Endometrium (tissue), 2 donors: ENCODE measurements at regions not wholly inside any gene's neighbourhood (a gene's known extent, or its start where the extent isn't known, plus 50 kb on each side); places are given as distances from the start of the nearest gene placed in this dataset.

ENCODE experiments used
- FAIRE-seq: peaks from 2 replicates; lab custom pipeline; 2012; peaks lifted over from hg19 to GRCh38; lab: Jason Lieb, UNC
- donor health status: control.
- donor health status: control.

DNA sequence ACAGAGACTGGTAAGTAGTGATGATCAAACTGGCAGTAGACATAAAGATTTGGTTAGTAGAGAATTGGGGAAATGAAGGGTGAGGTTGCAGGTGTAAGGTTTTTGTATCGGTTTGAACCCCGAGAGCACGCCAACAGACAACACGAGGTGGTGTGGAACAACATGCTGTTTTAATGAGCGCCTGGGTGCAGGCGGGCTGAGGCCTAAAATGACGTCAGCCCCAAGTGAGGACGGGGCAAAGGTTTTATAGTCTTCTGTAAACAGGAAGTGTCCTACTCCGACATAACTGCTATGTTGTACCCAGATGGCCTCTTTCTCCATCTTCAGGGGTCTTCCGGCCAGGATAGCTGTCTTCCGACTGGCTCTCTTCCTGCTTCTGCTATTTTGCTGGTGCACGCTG lies 178.8 kb downstream of the HHIPL2 start:
- no peak for FAIRE-seq

DNA sequence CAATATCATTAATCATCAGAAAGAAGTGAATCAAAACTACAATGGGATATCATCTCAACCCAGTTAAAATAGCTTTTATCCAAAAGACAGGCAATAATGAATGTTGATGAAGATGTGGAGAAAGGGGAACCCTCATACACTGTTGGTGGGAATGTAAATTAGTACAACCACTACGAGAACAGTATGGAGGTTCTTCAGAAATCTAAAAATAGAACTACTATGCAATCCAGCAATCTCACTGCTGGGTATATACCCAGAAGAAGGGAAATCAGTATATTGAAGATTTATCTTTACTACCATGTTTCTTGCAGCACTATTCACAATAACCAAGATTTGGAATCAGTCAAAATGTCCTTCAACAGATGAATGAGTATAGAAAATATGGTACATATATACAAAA lies 189.8 kb downstream of the HHIPL2 start:
- no peak for FAIRE-seq

DNA sequence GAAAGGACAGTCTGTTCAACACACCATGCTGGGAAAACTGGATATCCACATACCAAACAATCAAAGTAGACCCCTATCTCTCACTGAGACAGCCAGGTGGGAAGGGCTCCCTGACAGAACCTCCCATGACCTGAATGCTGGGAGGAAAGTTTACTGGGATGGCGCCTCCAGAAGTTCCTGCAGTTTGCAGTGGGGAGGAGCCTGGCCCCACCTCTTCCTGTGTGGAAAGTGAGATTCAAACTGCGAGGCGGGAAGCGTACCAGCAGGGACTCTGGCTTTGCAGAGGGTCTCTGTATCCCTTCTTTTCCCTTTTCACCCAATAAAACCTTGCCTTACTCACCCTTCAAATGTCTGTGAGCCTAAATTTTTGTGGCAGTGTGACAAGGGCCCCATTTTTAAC lies 190.7 kb downstream of the HHIPL2 start:
- FAIRE-seq: no peak

DNA sequence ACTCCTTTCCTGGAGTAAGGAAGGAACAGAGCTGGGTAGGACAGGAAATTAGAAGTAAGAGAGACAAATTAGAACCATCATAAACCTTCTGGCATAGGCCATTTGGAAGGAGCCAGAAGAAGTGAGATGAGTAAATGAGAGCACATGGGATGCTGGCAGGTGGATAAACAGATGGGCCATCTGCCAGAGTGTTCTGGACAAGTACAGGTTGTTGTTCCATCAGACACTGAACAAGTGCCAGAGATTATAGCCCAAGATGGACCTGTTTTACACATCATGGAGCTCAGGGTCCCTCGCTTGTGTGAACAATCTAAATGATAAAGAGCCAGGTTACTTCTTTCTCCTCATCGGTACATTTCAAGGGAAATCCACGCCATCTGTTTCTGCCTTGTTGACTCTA lies 200.3 kb downstream of the HHIPL2 start:
- FAIRE-seq: no peak

DNA sequence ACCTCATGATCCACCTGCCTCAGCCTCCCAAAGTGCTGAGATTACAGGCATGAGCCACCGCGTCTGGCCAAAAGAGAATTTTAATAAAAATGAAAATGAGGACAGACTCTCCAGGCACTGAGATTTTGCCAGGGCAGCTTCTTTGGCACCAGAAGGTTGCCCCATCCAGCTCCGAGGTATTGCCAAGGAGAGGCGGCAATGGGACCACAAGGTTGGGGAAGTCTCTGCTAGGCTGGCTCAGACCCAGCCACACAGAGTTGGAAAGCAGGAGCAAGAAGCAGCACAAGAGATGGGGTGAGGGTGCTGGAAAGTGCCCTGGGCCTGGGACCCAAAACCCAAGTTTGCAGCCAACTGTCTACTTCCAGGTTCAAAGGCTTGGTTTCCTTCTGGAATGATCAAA lies 200.9 kb downstream of the HHIPL2 start:
- FAIRE-seq: no peak

DNA sequence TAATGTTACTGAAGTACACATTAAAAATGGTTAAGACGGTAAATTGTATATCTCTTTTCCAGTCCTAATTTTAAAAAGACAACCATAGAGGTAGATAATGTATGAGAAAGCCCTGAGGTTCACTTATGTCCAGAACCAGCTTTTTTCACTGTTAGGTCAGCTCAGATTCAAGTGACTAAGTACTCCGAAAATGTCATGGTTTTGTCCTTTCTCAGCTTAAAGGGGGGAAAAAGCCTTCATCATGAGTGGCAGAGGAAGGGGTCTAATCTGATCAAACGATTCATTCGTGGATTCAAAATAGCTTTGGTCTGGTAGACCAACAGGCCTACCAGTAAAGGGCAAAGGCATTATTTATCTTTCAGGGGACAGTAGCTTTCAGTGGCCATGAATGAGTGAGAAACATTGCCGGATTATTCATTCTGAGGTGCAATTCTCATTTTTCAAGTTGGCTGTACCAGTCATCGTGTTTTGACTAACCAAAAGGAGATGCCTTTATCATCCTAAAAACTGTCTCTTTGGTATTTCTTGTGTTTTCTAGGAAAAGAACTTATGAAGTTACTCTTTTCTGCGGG lies 208.4 kb downstream of the HHIPL2 start:
- no peak for FAIRE-seq

DNA sequence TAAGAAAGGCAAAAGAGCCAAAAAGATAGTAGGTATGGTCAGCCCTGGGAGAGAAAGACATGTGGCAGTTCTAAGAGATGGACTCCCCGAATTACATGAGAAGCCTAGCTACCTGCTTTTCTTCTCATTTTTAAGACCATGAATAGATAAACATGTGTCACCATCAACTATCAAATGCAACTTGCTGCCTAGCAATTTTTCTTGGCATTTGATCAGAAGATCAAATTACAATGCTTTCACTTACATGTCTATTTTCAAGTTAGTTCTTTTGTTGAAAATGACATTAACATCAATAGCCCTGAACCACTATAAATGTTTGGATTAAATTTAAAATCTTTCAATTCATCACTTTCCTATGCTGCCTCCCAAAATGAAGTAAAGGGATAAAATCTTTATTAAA lies 212.3 kb downstream of the HHIPL2 start:
- no peak for FAIRE-seq

DNA sequence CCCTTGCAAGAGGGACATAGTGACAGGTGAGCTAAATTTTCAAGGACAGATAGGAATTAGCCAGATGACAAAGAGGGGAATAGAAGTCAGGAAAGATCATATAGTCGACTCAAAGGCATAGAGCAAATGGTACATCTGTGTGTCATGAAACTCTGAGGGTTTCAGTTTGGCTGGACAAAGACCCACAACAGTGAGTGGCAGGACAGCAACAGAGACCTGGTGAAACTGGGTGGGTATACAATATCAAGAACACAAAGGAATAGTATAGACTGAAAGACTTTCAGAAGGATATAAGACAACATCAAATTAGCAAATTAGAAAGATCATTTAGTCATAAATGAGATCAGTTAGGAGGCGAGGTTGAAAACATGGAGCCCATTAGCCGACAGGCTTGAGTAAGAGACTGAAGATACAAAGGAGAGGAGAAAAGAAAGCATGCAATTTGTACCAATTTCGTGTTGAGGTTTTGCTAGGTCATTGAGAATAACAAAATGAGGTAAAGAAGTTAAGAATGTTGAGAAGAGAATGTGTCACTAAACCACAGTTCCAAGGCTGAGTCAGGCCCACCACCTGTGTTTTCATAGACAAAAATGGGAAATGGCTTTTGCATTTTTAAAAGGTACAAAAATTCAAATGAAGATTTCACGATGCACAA lies 213.8 kb downstream of the HHIPL2 start:
- FAIRE-seq: no peak

DNA sequence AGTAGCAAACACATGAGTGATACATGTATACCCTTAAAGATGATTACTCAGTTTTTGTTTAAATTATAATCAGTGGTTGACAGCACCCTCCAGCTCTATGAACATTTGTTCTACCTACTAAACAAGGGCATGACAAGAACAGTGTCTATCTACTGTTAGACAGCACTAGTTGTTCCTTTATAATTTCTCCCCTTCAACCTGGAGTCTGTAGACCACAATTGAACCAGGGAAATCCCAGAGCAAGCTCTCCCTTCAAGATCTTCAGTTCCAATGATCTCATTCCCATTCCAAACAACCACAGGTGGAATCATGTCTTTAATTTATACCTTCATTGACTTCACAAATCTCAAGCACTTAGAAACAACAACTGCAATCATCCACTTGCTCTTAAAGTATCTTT lies 216.1 kb downstream of the HHIPL2 start:
- no peak for FAIRE-seq

DNA sequence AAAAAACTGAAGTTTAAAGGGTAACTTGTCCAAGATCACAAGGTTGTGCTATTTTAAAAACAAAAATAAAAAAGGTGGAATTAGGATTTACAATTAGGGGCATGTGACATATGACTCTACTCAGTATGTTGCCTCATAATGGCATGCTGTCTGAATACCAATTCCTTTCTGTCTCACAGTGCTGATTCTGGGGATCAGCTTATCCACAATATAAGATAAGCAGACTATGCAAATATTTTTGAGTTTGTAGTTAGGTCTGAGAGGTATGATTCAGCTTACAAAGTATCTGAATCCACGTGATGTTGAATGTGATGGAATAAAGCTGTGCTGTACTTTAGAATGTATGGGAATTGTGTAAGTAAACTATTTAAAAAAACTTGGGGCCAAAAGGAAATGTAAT lies 216.6 kb downstream of the HHIPL2 start:
- no peak for FAIRE-seq

DNA sequence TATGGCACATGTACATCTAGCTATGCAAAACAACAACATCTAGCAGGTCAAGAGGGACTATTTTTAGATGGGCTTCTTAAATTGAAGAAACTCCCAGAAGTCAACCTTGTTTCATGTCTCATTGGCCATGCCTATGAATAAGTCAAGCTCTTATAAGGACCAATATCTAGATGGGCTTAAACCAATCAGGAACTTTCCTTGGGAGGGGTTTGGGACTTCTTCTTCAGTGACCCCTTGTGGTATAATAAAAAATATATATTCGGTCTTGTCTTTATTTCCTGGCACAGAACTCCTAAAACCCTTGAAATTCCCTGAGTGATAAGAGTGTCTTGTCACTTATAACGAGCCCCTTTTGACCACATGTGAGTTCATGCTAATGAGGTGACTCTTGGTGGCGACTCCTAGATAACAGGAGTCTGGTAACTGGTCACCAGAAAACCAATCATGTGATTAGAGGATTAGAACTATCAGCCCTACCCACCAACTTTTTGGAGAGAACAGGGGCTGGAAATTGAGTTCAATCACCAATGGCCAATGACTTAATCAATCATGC lies 218.3 kb downstream of the HHIPL2 start:
- FAIRE-seq: no peak

DNA sequence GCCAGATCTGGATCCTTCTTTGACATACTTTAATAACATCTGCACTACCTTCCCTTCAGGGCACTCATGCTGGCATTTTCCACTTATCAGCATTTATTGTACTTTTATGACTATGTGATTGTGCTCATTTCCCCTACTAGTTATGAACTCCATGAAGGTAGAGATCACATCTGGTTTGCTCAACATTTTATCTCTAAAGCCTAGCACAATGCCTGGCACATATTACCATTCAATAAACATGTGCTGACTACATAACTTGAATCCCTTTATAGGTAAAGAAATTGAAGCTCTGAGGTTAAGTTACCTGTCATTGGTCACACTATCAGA lies 221.2 kb downstream of the HHIPL2 start:
- no peak for FAIRE-seq

DNA sequence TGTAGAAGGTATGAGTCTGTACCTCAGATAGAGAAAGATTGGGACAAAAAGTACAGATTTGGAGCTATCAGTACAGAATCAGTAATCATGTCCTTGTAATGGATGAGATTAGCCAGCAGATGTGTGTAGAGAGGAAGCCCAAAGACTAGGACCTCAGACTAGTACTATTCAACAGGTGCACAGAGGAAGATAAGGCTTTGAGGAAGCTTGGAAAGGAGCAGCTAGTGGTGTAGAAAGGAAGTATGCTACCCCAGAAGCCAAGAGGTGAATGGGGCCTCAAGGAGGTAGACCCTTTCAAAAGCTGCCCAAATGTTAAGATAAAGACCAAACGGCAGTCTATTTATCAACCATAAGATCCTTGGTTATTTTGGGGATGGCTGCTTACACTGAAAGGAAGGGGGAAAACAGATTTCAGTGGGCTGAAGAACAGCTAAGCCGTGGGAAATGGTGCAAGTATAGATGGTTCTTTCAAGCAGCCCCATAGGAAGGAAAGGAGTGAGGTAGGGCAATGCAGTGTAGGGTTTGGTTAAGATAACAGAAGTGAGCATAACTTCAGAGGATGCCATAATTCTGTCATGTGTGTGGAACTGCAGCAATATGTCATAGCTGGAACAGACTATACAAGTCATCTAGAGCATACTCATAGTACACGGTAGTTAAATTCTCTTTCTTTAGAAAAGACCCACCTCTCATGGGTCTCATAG lies 221.7 kb downstream of the HHIPL2 start:
- no peak for FAIRE-seq

DNA sequence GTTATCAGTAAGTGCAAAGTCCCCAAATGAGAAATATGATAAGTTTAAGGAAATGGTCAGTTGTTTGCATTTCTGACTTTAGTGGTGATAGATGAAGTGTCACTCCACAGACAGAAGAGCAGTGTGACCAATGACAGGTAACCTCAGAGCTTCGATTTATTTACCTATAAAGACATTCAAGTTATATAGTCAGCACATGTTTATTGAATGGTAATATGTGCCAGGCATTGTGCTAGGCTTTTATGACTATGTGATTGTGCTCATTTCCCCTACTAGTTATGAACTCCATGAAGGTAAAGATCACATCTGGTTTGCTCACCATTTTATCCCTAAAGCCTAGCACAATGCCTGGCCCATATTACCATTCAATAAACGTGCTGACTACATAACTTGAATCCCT lies 222.4 kb downstream of the HHIPL2 start:
- FAIRE-seq: no peak

DNA sequence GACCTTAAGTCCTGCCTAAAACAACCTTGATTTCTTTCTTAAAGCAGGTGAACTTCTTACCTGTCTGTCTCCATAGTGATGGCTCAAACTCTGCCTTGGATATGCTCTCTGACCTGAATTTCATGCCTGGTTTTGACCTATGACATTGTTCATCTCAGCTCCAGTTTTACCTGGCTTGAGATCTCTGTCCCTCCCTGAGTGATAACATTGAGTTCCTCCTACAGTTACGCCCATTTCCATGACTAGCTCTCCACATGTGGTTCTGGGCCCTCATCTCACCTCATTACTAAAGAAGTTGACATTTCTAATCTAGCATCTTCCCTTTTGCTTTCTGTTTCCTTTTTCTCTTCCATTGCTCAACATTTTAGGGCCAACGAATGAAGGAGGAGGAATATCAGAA lies 233.1 kb downstream of the HHIPL2 start:
- FAIRE-seq: no peak

DNA sequence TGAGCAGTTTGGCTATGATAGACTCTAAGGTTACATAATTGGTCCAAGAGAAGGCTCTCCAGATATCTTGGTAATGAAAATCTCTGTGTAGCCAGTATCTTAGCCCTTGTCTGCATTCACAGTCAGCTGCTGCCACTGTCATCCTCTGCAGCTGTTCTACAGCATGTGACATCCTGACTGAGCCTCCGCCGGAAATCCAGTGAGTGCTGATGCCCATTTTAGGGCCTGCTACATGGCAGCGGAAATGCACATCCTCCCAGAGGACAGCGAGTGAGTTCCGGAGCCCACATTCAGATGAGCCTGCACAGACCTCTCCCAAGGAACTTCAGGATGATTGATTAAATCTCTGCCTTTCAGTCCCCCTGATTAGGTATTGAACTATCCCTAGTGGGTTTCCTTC lies 237.1 kb downstream of the HHIPL2 start:
- FAIRE-seq: no peak

DNA sequence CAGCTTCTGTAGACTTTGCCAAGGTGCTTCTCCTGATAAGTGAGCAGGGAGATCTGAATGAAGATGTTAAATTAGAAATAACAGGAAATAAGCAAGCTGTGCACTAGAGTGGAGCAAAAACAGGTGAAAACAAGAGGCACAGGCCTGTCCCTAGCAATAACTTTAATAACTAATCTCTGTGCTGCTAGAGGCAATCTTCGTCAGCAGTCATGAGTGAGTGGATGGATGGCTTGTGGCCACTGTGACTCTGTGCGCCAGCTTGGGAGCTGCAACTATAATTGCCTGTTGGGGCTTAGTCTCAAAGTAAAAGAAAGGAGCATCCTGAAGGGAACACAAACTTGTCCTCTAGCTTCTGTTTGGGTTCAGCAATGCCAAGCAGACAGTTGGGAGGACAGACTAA lies 240.3 kb downstream of the HHIPL2 start:
- no peak for FAIRE-seq

DNA sequence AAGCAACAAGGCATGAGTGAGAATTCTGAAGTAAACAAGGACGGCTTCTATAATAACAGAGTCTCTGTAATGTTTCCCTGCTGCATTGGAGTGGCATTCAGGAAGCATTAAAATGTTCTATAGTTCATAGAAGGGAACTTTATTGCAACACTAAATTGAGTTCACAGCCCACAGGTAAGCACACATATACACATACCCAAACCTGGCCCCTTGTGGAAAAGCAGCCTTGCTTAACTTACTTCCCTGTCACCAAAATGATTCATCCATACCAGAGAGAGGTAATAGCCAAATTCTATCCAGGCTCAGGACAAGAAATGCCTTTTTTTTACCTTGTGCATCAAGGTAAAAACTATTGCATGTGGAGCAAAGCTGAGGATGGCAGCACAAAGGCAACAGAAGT lies 241.4 kb downstream of the HHIPL2 start:
- FAIRE-seq: no peak

DNA sequence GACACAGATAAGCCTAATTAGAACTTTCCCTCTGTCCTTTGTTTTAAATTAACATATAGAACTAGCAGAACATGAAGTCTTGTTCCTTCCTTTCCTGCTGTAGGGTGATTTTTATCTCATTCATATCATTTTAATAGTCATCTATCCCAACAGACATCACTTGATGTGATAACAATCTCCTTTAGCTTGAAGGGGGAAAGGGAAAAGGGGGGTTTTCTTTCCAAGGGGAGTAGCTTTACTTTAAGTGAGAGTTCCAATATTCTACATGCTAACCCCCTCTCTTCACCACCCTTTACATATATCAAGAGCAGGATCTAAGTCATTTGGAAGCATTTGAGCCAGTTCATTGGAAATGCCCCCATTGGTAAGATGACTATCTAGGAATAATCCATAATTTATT lies 241.9 kb downstream of the HHIPL2 start:
- FAIRE-seq: no peak

DNA sequence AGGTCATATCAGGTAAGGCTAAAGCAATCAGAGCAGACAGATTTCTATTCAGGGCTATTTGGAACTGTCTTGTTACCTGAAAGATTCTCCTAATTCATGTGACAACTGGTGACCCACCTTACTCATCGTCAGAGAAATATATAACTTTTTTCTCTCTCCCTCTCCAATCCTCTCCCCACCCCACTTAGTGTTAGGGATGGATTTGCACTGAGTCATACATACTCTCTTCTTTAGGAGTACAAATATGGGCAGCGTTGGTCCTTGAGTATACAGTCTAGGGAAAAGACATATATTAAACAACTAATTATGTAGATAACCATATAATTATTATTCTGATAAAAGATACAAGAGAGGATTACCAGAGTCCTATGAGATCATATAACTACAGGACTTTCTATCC lies 246.3 kb downstream of the HHIPL2 start:
- no peak for FAIRE-seq

DNA sequence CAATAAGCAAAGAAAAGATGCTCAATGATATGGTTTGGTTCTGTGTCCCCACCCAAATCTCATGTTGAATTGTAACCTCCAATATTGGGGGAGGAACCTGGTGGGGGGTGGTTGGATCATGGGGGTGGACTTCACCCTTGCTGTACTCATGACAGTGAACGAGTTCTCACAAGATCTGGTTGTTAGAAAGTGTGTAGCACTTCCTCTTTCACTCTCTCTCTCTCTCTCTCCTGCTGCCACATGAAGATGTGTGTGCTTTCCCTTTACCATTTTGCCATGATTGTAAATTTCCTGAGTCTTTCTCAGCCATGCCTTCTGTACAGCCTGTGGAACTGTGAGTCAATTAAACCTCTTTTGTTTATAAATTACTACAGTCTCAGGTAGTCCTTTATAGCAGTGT lies 248.4 kb downstream of the HHIPL2 start:
- FAIRE-seq: no peak

DNA sequence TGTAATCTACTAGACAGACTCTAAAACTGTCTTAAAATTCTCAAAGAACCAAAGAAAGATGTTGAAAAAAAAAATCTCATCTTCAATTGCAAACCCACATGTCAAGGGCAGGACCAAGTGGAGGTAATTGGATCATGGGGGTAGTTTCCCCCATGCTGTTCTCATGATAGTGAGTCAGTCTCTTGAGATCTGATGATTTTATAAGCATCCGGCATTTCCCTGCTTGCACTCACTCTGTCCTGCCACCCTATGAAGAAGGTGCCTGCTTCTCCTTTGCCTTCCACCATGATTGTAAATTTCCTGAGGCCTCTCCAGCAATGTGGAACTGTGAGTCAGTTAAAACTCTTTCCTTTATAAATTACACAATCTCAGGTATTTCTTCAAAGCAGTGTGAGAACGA lies 257.0 kb downstream of the HHIPL2 start:
- no peak for FAIRE-seq

DNA sequence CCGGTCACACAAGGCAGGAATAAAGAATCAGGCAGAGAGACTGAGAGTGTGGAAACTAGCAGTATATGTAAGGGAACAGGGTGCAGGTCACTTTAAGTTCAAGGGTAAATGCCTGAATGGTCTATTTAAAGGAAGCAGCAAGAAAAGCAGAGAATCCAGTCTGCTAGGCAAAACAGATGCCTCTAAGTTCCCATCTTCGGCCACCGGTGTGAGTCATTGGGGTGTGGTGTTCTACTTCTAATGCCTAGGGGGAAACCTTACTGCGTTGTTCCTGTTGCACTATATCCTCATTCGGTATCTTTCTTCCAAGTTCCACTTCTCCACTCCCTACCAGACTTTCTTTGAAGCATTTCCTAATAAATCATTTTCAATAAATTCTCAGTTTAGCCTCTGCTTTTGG lies 259.9 kb downstream of the HHIPL2 start:
- FAIRE-seq: no peak

DNA sequence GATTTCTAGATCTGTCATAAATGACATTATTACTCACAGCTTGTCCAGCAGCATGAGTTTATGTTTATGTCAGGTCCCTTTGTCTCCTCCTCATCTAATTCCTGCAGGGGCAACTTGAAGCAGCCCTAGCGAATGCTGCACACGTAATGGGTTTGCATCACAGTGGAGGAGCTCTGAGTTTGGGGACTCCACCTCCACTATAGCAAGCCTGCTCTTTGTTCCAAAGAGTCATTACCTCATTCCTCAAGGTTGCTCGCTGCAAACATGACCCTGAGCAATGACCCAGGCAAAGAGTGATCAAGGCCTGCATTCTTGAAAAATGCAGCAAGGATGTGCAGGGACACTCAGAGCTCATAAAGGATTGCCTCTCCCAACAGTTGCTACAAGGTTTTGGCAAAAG lies 261.9 kb downstream of the HHIPL2 start:
- no peak for FAIRE-seq
